K562 (cell line): ENCODE measurements at regions not wholly inside any gene's neighbourhood (a gene's known extent, or its start where the extent isn't known, plus 50 kb on each side); places are given as distances from the start of the nearest gene placed in this dataset.

Source experiments
- CTCF ChIP-seq, 3 experiments: IDR thresholded peaks in 2 of 3; conservative IDR thresholded peaks in 1 of 3; 2 replicates each; pipeline ENCODE4 v1.5.1; 2011 to 2012; ENCODE audit warnings: low read length in 3 of 3, mild to moderate bottlenecking in 3 of 3, control low read depth in 2 of 3, improper control_type of control experiment in 1 of 3, inconsistent platforms in 1 of 3, low read depth in 1 of 3, mixed read lengths in 1 of 3, moderate library complexity in 1 of 3; ENCODE audit not compliant: insufficient read depth in 2 of 3
- GABPA ChIP-seq: fragments of 200-800 bp; sonication (Bioruptor generic); conservative IDR thresholded peaks from 2 replicates; pipeline ENCODE4 v1.6.1; 2016; ENCODE audit warnings: low read depth, missing genetic modification characterization, missing compliant biosample characterization
- KDM2B ChIP-seq: fragments of 250-450 bp; sonication (Bioruptor Pico); IDR thresholded peaks from 2 replicates; pipeline ENCODE4 v1.8.0; 2021; ENCODE audit warnings: mild to moderate bottlenecking, moderate library complexity
- PATZ1 ChIP-seq: fragments of 250-450 bp; sonication (Bioruptor Pico); IDR thresholded peaks from 2 replicates; pipeline ENCODE4 v1.5.0; 2020; ENCODE audit warnings: mild to moderate bottlenecking, borderline replicate concordance
- POLR2AphosphoS5 ChIP-seq: IDR thresholded peaks from 2 replicates; pipeline ENCODE4 v1.6.1; 2011; ENCODE audit warnings: mild to moderate bottlenecking, low read depth, low read length, moderate library complexity; ENCODE audit not compliant: control insufficient read depth, insufficient read depth
- PTTG1 ChIP-seq: fragments of 450-650 bp; IDR thresholded peaks from 2 replicates; pipeline ENCODE4 v1.6.1; 2016; ENCODE audit warnings: low read depth, mild to moderate bottlenecking, missing genetic modification characterization, missing compliant biosample characterization
- RFX5 ChIP-seq: IDR thresholded peaks from 2 replicates; pipeline ENCODE4 v1.6.1; 2011; ENCODE audit warnings: low read depth, mild to moderate bottlenecking, improper control_type of control experiment, low read length
- SREBF2 ChIP-seq: sonication (generic); formaldehyde crosslinking; IDR thresholded peaks from 2 replicates; pipeline ENCODE4 v1.4.0; 2020; ENCODE audit warnings: mild to moderate bottlenecking, missing genetic modification reagents
- TFAM ChIP-seq: fragments of 250-450 bp; sonication (Bioruptor Pico); conservative IDR thresholded peaks from 2 replicates; pipeline ENCODE4 v1.5.0; 2021; ENCODE audit warnings: mild to moderate bottlenecking, moderate library complexity
- ZBED1 ChIP-seq: IDR thresholded peaks from 2 replicates; pipeline ENCODE4 v1.6.1; 2014
- ZBTB40 ChIP-seq, 2 experiments: fragments of 450-650 bp in 1 of 2; sonication (generic) in 1 of 2; formaldehyde crosslinking in 1 of 2; IDR thresholded peaks; 2 replicates each; pipeline versions ENCODE4 v1.7.1 to v1.9.0; 2016 to 2022; ENCODE audit warnings: inconsistent platforms in 1 of 2, mild to moderate bottlenecking in 1 of 2, missing genetic modification reagents in 1 of 2
- TF ChIP-seq, protein P1 (sequence below): fragments of 250-450 bp; sonication (Bioruptor Pico); IDR thresholded peaks from 2 replicates; pipeline ENCODE4 v1.8.0; 2022; ENCODE audit warnings: inconsistent platforms, mild to moderate bottlenecking, moderate library complexity, borderline replicate concordance

DNA sequence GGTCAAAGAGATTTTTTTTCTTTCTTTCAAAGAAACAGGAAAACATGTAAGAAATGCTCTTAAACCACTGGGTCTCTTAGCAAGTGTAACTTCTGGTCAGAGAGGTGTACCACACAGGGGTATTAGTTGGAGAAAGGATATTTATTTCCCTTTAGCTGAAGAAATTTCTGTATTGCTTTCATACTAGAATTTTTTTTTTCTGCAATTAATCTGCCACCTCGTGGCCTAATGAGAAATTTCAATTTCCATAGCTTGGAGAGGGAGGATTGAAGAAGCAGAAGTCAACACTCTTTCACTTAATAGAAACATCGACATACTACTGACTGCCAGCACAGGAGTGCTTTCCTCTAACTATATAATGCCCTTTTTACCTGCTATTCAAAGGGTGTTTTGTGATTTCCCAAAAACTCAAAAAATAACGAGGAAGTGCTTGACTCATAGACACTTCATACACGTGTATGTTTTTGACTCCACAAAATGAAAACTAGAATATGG is 177.6 kb upstream of the NAMPT start (continued):
- TF ChIP-seq, protein P1, sequence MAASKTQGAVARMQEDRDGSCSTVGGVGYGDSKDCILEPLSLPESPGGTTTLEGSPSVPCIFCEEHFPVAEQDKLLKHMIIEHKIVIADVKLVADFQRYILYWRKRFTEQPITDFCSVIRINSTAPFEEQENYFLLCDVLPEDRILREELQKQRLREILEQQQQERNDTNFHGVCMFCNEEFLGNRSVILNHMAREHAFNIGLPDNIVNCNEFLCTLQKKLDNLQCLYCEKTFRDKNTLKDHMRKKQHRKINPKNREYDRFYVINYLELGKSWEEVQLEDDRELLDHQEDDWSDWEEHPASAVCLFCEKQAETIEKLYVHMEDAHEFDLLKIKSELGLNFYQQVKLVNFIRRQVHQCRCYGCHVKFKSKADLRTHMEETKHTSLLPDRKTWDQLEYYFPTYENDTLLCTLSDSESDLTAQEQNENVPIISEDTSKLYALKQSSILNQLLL (CRISPR knock-in tag) = no peak
- TF ChIP-seq TFAM (CRISPR knock-in tag) (no peak), SREBF2 (no peak), RFX5 (no peak), ZBTB40 (IDR thresholded peaks at IDR 0.05) (no peak), ZBTB40 (CRISPR knock-in tag; IDR thresholded peaks at IDR 0.05) (no peak), ZBED1 (no peak), KDM2B (CRISPR knock-in tag) (no peak), POLR2AphosphoS5 (no peak), CTCF (IDR thresholded peaks at IDR 0.05 in 2 of 3, conservative IDR thresholded peaks at IDR 0.05 in 1 of 3; ENCODE audit: insufficient read depth in 2 of 3, low read depth in 1 of 3, low read length in 3 of 3) (peak; percentile 58 to 86 (median 62); a peak in 5 of 6 replicates), PTTG1 (no peak), GABPA (tag) (no peak), PATZ1 (CRISPR knock-in tag) (no peak)
